SK-N-SH treated with all-trans-retinoic acid at 6 μM for 48 hours (cell line): ENCODE measurements at regions not wholly inside any gene's neighbourhood (a gene's known extent, or its start where the extent isn't known, plus 50 kb on each side); places are given as distances from the start of the nearest gene placed in this dataset.

Experiments used
- ARNTL ChIP-seq: fragments of 450-650 bp; formaldehyde crosslinking; IDR thresholded peaks from 2 replicates; pipeline ENCODE4 v1.5.0; 2020; ENCODE audit warnings: low read depth, mild to moderate bottlenecking, moderate library complexity, borderline replicate concordance
- BACH2 ChIP-seq: fragments of 250-450 bp; sonication (Bioruptor Pico); IDR thresholded peaks from 2 replicates; pipeline ENCODE4 v1.9.0; 2021; ENCODE audit warnings: mild to moderate bottlenecking, borderline replicate concordance
- CSDC2 ChIP-seq: fragments of 250-450 bp; sonication (Bioruptor Pico); IDR thresholded peaks from 2 replicates; pipeline ENCODE4 v1.5.0; 2020; ENCODE audit warnings: mild to moderate bottlenecking, moderate library complexity
- RARB ChIP-seq: fragments of 250-450 bp; sonication (Bioruptor Pico); IDR thresholded peaks from 2 replicates; pipeline ENCODE4 v1.8.0; 2021; ENCODE audit warnings: mild to moderate bottlenecking, moderate library complexity
- TCF4 ChIP-seq: fragments of 250-450 bp; sonication (Bioruptor Pico); IDR thresholded peaks from 2 replicates; pipeline ENCODE4 v1.8.0; 2021; ENCODE audit warnings: mild to moderate bottlenecking, moderate library complexity, borderline replicate concordance
- ZC3H10 ChIP-seq: fragments of 250-450 bp; sonication (Bioruptor Pico); IDR thresholded peaks from 2 replicates; pipeline ENCODE4 v1.5.1; 2021; ENCODE audit warnings: mild to moderate bottlenecking, moderate library complexity
- ZFP3 ChIP-seq: fragments of 250-450 bp; sonication (Bioruptor Pico); IDR thresholded peaks from 2 replicates; pipeline ENCODE4 v1.5.0; 2020; ENCODE audit warnings: mild to moderate bottlenecking, moderate library complexity
- ZNF70 ChIP-seq: fragments of 450-650 bp; formaldehyde crosslinking; IDR thresholded peaks from 2 replicates; pipeline ENCODE4 v1.5.0; 2020; ENCODE audit warnings: mild to moderate bottlenecking, moderate library complexity
- TF ChIP-seq, protein P1 (sequence below): fragments of 250-450 bp; sonication (Bioruptor Pico); IDR thresholded peaks from 2 replicates; pipeline ENCODE4 v1.8.0; 2020; ENCODE audit warnings: mild to moderate bottlenecking, moderate library complexity, borderline replicate concordance
- TF ChIP-seq, protein P2 (sequence below): fragments of 250-450 bp; sonication (Bioruptor Pico); IDR thresholded peaks from 2 replicates; pipeline ENCODE4 v1.8.0; 2021; ENCODE audit warnings: low read depth, mild to moderate bottlenecking, moderate library complexity, borderline replicate concordance

GRCh38 chr3:168812234-168812633 lies 716.5 kb upstream of the GOLIM4 start:
- TF ChIP-seq RARB (CRISPR knock-in tag): no peak
- TF ChIP-seq CSDC2 (CRISPR knock-in tag): no peak
- TF ChIP-seq, protein P1, sequence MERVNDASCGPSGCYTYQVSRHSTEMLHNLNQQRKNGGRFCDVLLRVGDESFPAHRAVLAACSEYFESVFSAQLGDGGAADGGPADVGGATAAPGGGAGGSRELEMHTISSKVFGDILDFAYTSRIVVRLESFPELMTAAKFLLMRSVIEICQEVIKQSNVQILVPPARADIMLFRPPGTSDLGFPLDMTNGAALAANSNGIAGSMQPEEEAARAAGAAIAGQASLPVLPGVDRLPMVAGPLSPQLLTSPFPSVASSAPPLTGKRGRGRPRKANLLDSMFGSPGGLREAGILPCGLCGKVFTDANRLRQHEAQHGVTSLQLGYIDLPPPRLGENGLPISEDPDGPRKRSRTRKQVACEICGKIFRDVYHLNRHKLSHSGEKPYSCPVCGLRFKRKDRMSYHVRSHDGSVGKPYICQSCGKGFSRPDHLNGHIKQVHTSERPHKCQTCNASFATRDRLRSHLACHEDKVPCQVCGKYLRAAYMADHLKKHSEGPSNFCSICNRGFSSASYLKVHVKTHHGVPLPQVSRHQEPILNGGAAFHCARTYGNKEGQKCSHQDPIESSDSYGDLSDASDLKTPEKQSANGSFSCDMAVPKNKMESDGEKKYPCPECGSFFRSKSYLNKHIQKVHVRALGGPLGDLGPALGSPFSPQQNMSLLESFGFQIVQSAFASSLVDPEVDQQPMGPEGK (CRISPR knock-in tag): no peak
- TF ChIP-seq BACH2: no peak
- no peak for TF ChIP-seq ARNTL (CRISPR knock-in tag)
- no peak for TF ChIP-seq ZNF70 (CRISPR knock-in tag)
- TF ChIP-seq, protein P2, sequence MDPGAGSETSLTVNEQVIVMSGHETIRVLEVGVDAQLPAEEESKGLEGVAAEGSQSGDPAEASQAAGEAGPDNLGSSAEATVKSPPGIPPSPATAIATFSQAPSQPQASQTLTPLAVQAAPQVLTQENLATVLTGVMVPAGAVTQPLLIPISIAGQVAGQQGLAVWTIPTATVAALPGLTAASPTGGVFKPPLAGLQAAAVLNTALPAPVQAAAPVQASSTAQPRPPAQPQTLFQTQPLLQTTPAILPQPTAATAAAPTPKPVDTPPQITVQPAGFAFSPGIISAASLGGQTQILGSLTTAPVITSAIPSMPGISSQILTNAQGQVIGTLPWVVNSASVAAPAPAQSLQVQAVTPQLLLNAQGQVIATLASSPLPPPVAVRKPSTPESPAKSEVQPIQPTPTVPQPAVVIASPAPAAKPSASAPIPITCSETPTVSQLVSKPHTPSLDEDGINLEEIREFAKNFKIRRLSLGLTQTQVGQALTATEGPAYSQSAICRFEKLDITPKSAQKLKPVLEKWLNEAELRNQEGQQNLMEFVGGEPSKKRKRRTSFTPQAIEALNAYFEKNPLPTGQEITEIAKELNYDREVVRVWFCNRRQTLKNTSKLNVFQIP (CRISPR knock-in tag): no peak
- no peak for TF ChIP-seq TCF4 (CRISPR knock-in tag)
- TF ChIP-seq ZFP3 (CRISPR knock-in tag): no peak
- TF ChIP-seq ZC3H10 (CRISPR knock-in tag): no peak
